Suprapubic skin (tissue), 4 donors: ENCODE measurements at regions not wholly inside any gene's neighbourhood (a gene's known extent, or its start where the extent isn't known, plus 50 kb on each side); places are given as distances from the start of the nearest gene placed in this dataset.

Experiments
- DNase-seq, 2 donors: peaks; one replicate each; pipeline ENCODE4 v3.0.0-alpha.2; 2019; ENCODE audit warnings: low spot score in 2 of 2
- H3K27ac ChIP-seq: fragments of 200-600 bp; sonication (generic); one replicate; pipeline ENCODE4 v1.5.1; 2019
- H3K27me3 ChIP-seq: fragments of 200-600 bp; sonication (generic); one replicate; pipeline ENCODE4 v1.5.1; 2019
- H3K36me3 ChIP-seq: fragments of 200-600 bp; sonication (generic); one replicate; pipeline ENCODE4 v1.5.1; 2019
- H3K4me1 ChIP-seq: fragments of 200-600 bp; sonication (generic); one replicate; pipeline ENCODE4 v1.5.1; 2019
- H3K4me3 ChIP-seq: fragments of 200-600 bp; sonication (generic); one replicate; pipeline ENCODE4 v1.5.1; 2019; ENCODE audit warnings: mild to moderate bottlenecking
- H3K9me3 ChIP-seq: fragments of 200-600 bp; sonication (generic); one replicate; pipeline ENCODE4 v1.5.1; 2019
- CTCF ChIP-seq, 2 donors: fragments of 200-600 bp in 1 of 2; fragments of 450-650 bp in 1 of 2; sonication (generic) in 1 of 2; IDR thresholded peaks; one replicate each; pipeline ENCODE4 v1.5.1; 2016 to 2019; ENCODE audit warnings: antibody characterized with exemption in 2 of 2, mild to moderate bottlenecking in 1 of 2, moderate library complexity in 1 of 2
- EP300 ChIP-seq: sonication (generic); formaldehyde crosslinking; IDR thresholded peaks from one replicate; pipeline ENCODE4 v1.6.1; 2017; ENCODE audit warnings: antibody characterized with exemption
- POLR2A ChIP-seq, 2 donors: fragments of 450-650 bp; IDR thresholded peaks; one replicate each; pipeline ENCODE4 v1.6.1; 2017; ENCODE audit warnings: antibody characterized with exemption in 2 of 2, mild to moderate bottlenecking in 2 of 2, moderate library complexity in 2 of 2
- POLR2AphosphoS5 ChIP-seq, 3 donors: sonication (generic); formaldehyde crosslinking; IDR thresholded peaks; one replicate each; pipeline ENCODE4 v1.6.1; 2017; ENCODE audit warnings: antibody characterized with exemption in 3 of 3
- WGBS: methylation state at CpG from one replicate; pipeline ENCODE4 v1.1.5; 2018; 5-methylcytosine and 5-hydroxymethylcytosine counted together

DNA sequence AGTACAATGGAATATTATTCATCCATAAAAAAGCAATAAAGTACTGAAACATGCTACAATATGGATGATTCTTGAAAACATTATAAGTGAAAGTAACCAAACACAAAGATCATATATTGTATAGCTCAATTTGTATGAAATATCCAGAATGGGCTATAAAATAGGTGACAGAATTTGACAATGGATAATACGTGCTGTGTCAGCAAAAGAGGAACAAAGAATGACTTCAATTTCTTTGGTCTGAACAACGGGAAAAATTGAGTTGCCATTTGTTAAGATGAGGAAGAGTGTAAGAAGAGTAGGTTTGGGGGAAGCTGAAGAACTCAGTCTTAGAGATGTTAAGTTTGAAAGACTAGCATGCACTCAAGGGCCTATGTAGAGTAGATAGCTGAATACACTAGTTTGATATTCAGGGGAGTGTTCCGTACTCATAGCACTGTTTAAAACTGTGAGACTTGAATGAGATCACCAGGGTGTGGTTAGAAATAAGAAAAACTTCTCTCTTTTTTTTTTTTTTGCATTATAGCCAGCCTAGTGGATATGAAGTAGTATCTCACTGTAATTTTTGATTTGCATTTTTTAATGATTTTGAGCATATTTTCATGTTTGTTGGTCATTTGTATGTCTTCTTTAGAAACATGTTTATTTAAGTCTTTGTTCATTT, 213.6 kb downstream of the NR4A2 start:
- 72% methylated on average over 3 of the region's 3 CpGs for WGBS
- no peak for DNase-seq
- Histone ChIP-seq H3K27ac (no peak overlapping the region), H3K4me3 (no peak overlapping the region), H3K9me3 (no peaks in the 10 kb centered on the region), H3K4me1 (peaks cover 6% of the 10 kb centered on the region), H3K36me3 (no peaks in the 10 kb centered on the region), H3K27me3 (no peaks in the 10 kb centered on the region)
- TF ChIP-seq EP300 (no peak), POLR2AphosphoS5 (IDR thresholded peaks at IDR 0.05) (no peak), CTCF (IDR thresholded peaks at IDR 0.05) (no peak), POLR2A (IDR thresholded peaks at IDR 0.05) (no peak)

GRCh38 chr2:156116113-156116512, 216.4 kb downstream of the NR4A2 start:
- Histone ChIP-seq H3K36me3 (no peaks in the 10 kb centered on the region), H3K27me3 (no peaks in the 10 kb centered on the region), H3K9me3 (no peaks in the 10 kb centered on the region), H3K4me3 (no peak overlapping the region), H3K4me1 (peaks cover 6% of the 10 kb centered on the region), H3K27ac (peak overlapping the region; percentile 44)
- 32% methylated on average over 2 of the region's 2 CpGs for WGBS
- no peak for TF ChIP-seq POLR2AphosphoS5 (IDR thresholded peaks at IDR 0.05)
- DNase-seq = no peak

DNA sequence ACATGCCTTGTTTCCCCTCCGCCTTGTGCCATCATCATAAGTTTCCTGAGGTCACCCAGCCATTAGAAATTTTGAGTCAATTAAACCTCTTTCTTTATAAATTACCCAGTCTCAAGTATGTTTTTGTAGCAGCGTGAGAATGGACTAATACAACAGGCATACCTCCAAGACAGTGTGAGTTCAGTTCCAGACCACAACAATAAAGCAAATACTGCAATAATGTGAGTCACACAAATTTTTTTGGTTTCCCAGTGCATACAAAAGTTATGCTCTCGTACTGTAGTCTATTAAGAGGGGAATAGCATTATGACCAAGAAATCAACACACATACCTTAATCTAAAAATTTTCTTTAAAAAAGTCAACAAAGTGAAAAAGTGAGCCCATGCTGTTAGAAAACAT, 217.2 kb downstream of the NR4A2 start:
- no peak for DNase-seq
- H3K27ac ChIP-seq = peak overlapping the region; percentile 44
- peaks cover 6% of the 10 kb centered on the region for H3K4me1 ChIP-seq
- no peak overlapping the region for H3K4me3 ChIP-seq
- 69% methylated on average over 3 of the region's 3 CpGs for WGBS
- H3K9me3 ChIP-seq = no peaks in the 10 kb centered on the region
- no peaks in the 10 kb centered on the region for H3K36me3 ChIP-seq
- no peak for TF ChIP-seq POLR2A (IDR thresholded peaks at IDR 0.05)
- TF ChIP-seq POLR2AphosphoS5 (IDR thresholded peaks at IDR 0.05) = no peak
- no peak for TF ChIP-seq CTCF (IDR thresholded peaks at IDR 0.05)
- TF ChIP-seq EP300 = no peak
- no peaks in the 10 kb centered on the region for H3K27me3 ChIP-seq

- Histone ChIP-seq H3K4me3 (no peak overlapping the region), H3K9me3 (no peaks in the 10 kb centered on the region), H3K4me1 (peaks cover 6% of the 10 kb centered on the region), H3K27me3 (no peaks in the 10 kb centered on the region), H3K36me3 (no peaks in the 10 kb centered on the region), H3K27ac (no peak overlapping the region)
- no peak for TF ChIP-seq CTCF (IDR thresholded peaks at IDR 0.05)
- no peak for TF ChIP-seq POLR2A (IDR thresholded peaks at IDR 0.05)
- TF ChIP-seq EP300 = no peak
- no peak for TF ChIP-seq POLR2AphosphoS5 (IDR thresholded peaks at IDR 0.05)
- DNase-seq = no peak
- 31% methylated on average over 1 of the region's 1 CpG for WGBS
These were observed 220.2 kb downstream of the NR4A2 start for GRCh38 chr2:156112323-156112722.

- DNase-seq = no peak
These were observed 221.6 kb downstream of the NR4A2 start for GRCh38 chr2:156110890-156111289.

More at GRCh38 chr2:156110890-156111289, 221.6 kb downstream of the NR4A2 start:
- no peak for TF ChIP-seq POLR2A (IDR thresholded peaks at IDR 0.05)
- no peak for TF ChIP-seq POLR2AphosphoS5 (IDR thresholded peaks at IDR 0.05)
- TF ChIP-seq EP300 = no peak
- no peak for TF ChIP-seq CTCF (IDR thresholded peaks at IDR 0.05)
- Histone ChIP-seq H3K4me1 (no peaks in the 10 kb centered on the region), H3K9me3 (no peaks in the 10 kb centered on the region), H3K36me3 (no peaks in the 10 kb centered on the region), H3K27me3 (no peaks in the 10 kb centered on the region), H3K27ac (no peak overlapping the region), H3K4me3 (no peak overlapping the region)
- 66% methylated on average over 2 of the region's 2 CpGs for WGBS
